ENCODE measurements at regions not wholly inside any gene's neighbourhood (a gene's known extent, or its start where the extent isn't known, plus 50 kb on each side); places are given as distances from the start of the nearest gene placed in this dataset.

- TF ChIP-seq, protein P1, sequence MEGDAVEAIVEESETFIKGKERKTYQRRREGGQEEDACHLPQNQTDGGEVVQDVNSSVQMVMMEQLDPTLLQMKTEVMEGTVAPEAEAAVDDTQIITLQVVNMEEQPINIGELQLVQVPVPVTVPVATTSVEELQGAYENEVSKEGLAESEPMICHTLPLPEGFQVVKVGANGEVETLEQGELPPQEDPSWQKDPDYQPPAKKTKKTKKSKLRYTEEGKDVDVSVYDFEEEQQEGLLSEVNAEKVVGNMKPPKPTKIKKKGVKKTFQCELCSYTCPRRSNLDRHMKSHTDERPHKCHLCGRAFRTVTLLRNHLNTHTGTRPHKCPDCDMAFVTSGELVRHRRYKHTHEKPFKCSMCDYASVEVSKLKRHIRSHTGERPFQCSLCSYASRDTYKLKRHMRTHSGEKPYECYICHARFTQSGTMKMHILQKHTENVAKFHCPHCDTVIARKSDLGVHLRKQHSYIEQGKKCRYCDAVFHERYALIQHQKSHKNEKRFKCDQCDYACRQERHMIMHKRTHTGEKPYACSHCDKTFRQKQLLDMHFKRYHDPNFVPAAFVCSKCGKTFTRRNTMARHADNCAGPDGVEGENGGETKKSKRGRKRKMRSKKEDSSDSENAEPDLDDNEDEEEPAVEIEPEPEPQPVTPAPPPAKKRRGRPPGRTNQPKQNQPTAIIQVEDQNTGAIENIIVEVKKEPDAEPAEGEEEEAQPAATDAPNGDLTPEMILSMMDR (IDR thresholded peaks at IDR 0.05): no peak
- TF ChIP-seq POLR2AphosphoS5 (IDR thresholded peaks at IDR 0.05): no peak
- TF ChIP-seq POLR2A (IDR thresholded peaks at IDR 0.05): no peak
Measured at GRCh38 chr17:27217631-27218030, 76.3 kb upstream of the WSB1 start.

All from breast epithelium (tissue), 3 donors.